ENCODE measurements at regions not wholly inside any gene's neighbourhood (a gene's known extent, or its start where the extent isn't known, plus 50 kb on each side); places are given as distances from the start of the nearest gene placed in this dataset.

DNA sequence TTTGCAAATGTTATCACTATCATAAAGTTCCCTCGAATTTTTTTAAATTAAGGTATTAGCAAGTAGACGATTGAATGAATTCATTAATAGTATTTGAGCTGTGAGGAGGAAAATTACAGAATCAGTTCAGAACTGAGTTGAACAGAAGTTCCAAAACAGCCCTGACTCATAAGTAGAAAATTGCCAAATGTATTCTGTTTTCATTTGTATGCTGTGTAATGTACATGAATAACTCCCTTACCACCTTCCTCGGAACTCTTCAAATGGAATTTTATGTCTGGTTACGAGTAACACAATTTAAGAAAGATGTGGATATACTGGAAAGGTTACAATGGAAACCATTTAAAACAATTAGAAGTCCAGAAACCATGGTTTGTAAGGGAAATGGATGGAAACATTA lies 283.3 kb upstream of the FAR2 start:
- no peaks in the 10 kb centered on the region for H3K27me3 ChIP-seq (replicated peaks in 1 of 2; ENCODE audit: control insufficient read depth in 2 of 2, insufficient read depth in 2 of 2, low read length in 1 of 2)
- no peaks in the 10 kb centered on the region for H3K4me1 ChIP-seq (ENCODE audit: control insufficient read depth, insufficient read depth, low read length)
- DNase-seq (ENCODE audit: low read depth, low spot score) = no peak
- H3K9me3 ChIP-seq (replicated peaks; ENCODE audit: control insufficient read depth, insufficient read depth, low read length) = no peaks in the 10 kb centered on the region
- SMC1A ChIA-PET (ENCODE audit: uncharacterized antibody, unreplicated experiment) = interaction anchor here (1.2 kb wide), 1 partner anchor 39 kb away, joined by 3 read pairs; no protein-coding TSS in a partner anchor
- no peak overlapping the region for H3K4me3 ChIP-seq
- H3K9ac ChIP-seq (ENCODE audit: control insufficient read depth, insufficient read depth, low read length) = no peak overlapping the region
- no peak overlapping the region for H2AFZ ChIP-seq (ENCODE audit: control insufficient read depth, low read depth, low read length)
- CTCF ChIA-PET = no interaction called here
- no peaks in the 10 kb centered on the region for H3K79me2 ChIP-seq (ENCODE audit: control insufficient read depth, insufficient read depth, low read length)
- no peaks in the 10 kb centered on the region for H4K20me1 ChIP-seq (ENCODE audit: control insufficient read depth, insufficient read depth)
- FAIRE-seq = no peak
- intact Hi-C loops (cut with micrococcal nuclease; ENCODE audit: unreplicated experiment) (loop anchor here (10.0 kb wide), 1 partner anchor 1111 kb away; no protein-coding TSS in a partner anchor), in situ Hi-C loops (cut with MboI) (no loop called here)
- no peak for ATAC-seq
- no TSS peak for BruUV-seq (replicated peaks)
- RAD21 ChIA-PET (ENCODE audit: unreplicated experiment) = no interaction called here
- no peak overlapping the region for H3K4me2 ChIP-seq (ENCODE audit: control insufficient read depth, insufficient read depth)
- H3K36me3 ChIP-seq (ENCODE audit: control insufficient read depth in 2 of 2, insufficient read depth in 2 of 2, low read length in 1 of 2) = no peaks in the 10 kb centered on the region
- 10% methylated on average over 4 of the region's 4 CpGs for WGBS (ENCODE audit: insufficient coverage, insufficient replicate concordance, low lambda C conversion rate, missing lambda C conversion rate)
- POLR2A ChIA-PET = no interaction called here
- H3K27ac ChIP-seq (ENCODE audit: control insufficient read depth, insufficient read depth) = no peak overlapping the region
- TF ChIP-seq KAT2A (conservative IDR thresholded peaks at IDR 0.05; ENCODE audit: control insufficient read depth, low read depth, low read length) = no peak
- TF ChIP-seq SPI1 (IDR thresholded peaks at IDR 0.05; ENCODE audit: borderline replicate concordance, insufficient read depth, low read depth, low read length) = no peak
- TF ChIP-seq MEF2B (IDR thresholded peaks at IDR 0.05; ENCODE audit: partially characterized antibody, poor library complexity, severe bottlenecking) = no peak
- TF ChIP-seq, protein P1, sequence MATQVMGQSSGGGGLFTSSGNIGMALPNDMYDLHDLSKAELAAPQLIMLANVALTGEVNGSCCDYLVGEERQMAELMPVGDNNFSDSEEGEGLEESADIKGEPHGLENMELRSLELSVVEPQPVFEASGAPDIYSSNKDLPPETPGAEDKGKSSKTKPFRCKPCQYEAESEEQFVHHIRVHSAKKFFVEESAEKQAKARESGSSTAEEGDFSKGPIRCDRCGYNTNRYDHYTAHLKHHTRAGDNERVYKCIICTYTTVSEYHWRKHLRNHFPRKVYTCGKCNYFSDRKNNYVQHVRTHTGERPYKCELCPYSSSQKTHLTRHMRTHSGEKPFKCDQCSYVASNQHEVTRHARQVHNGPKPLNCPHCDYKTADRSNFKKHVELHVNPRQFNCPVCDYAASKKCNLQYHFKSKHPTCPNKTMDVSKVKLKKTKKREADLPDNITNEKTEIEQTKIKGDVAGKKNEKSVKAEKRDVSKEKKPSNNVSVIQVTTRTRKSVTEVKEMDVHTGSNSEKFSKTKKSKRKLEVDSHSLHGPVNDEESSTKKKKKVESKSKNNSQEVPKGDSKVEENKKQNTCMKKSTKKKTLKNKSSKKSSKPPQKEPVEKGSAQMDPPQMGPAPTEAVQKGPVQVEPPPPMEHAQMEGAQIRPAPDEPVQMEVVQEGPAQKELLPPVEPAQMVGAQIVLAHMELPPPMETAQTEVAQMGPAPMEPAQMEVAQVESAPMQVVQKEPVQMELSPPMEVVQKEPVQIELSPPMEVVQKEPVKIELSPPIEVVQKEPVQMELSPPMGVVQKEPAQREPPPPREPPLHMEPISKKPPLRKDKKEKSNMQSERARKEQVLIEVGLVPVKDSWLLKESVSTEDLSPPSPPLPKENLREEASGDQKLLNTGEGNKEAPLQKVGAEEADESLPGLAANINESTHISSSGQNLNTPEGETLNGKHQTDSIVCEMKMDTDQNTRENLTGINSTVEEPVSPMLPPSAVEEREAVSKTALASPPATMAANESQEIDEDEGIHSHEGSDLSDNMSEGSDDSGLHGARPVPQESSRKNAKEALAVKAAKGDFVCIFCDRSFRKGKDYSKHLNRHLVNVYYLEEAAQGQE (IDR thresholded peaks at IDR 0.05; ENCODE audit: low read depth, low read length) = no peak
- TF ChIP-seq POLR2AphosphoS5 (IDR thresholded peaks at IDR 0.05; ENCODE audit: low read length) = no peak
- no peak for TF ChIP-seq EP300 (IDR thresholded peaks at IDR 0.05; ENCODE audit: borderline replicate concordance in 1 of 2, control insufficient read depth in 1 of 2, low read depth in 2 of 2, low read length in 2 of 2)
- no peak for TF ChIP-seq PBX3 (IDR thresholded peaks at IDR 0.05; ENCODE audit: insufficient replicate concordance, low read depth, low read length)
- TF ChIP-seq TAF1 (IDR thresholded peaks at IDR 0.05; ENCODE audit: borderline replicate concordance, low read depth, low read length) = no peak
- no peak for TF ChIP-seq CREB1 (IDR thresholded peaks at IDR 0.05; ENCODE audit: low read depth)
- TF ChIP-seq, protein P2, sequence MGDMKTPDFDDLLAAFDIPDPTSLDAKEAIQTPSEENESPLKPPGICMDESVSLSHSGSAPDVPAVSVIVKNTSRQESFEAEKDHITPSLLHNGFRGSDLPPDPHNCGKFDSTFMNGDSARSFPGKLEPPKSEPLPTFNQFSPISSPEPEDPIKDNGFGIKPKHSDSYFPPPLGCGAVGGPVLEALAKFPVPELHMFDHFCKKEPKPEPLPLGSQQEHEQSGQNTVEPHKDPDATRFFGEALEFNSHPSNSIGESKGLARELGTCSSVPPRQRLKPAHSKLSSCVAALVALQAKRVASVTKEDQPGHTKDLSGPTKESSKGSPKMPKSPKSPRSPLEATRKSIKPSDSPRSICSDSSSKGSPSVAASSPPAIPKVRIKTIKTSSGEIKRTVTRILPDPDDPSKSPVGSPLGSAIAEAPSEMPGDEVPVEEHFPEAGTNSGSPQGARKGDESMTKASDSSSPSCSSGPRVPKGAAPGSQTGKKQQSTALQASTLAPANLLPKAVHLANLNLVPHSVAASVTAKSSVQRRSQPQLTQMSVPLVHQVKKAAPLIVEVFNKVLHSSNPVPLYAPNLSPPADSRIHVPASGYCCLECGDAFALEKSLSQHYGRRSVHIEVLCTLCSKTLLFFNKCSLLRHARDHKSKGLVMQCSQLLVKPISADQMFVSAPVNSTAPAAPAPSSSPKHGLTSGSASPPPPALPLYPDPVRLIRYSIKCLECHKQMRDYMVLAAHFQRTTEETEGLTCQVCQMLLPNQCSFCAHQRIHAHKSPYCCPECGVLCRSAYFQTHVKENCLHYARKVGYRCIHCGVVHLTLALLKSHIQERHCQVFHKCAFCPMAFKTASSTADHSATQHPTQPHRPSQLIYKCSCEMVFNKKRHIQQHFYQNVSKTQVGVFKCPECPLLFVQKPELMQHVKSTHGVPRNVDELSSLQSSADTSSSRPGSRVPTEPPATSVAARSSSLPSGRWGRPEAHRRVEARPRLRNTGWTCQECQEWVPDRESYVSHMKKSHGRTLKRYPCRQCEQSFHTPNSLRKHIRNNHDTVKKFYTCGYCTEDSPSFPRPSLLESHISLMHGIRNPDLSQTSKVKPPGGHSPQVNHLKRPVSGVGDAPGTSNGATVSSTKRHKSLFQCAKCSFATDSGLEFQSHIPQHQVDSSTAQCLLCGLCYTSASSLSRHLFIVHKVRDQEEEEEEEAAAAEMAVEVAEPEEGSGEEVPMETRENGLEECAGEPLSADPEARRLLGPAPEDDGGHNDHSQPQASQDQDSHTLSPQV (IDR thresholded peaks at IDR 0.05) = no peak
- TF ChIP-seq RB1 (IDR thresholded peaks at IDR 0.05; ENCODE audit: borderline replicate concordance) = no peak
- TF ChIP-seq USF2 (IDR thresholded peaks at IDR 0.05; ENCODE audit: borderline replicate concordance, low read depth, low read length) = no peak
- TF ChIP-seq RBBP5 (conservative IDR thresholded peaks at IDR 0.05) = no peak
